GM12878 (cell line): ENCODE measurements at regions not wholly inside any gene's neighbourhood (a gene's known extent, or its start where the extent isn't known, plus 50 kb on each side); places are given as distances from the start of the nearest gene placed in this dataset.

Source experiments
- ATAC-seq: fragments of 200-7000 bp; cut with Tn5 transposase; 3 replicates; pipeline ENCODE4 v1.9.1; 2020; ENCODE audit warnings: mild to moderate bottlenecking, moderate library complexity
- BruUV-seq: library from RNA; stranded (reverse); fragments of 400-500 nt; replicated peaks from 2 replicates; lab custom pipeline; 2021; lab: Mats Ljungman, UMichigan
- CTCF ChIA-PET: fragments of 300-600 bp; sonication (Branson Sonifier 250); formaldehyde crosslinking; extraction: SDS; loops from one replicate; lab custom pipeline; 2021; ENCODE audit warnings: inconsistent platforms; lab: Yijun Ruan, JAX
- POLR2A ChIA-PET: fragments of 350-600 bp; formaldehyde crosslinking; extraction: SDS; loops from one replicate; lab custom pipeline; 2021; ENCODE audit warnings: inconsistent platforms; lab: Charles Lee
- RAD21 ChIA-PET: fragments of 300-600 bp; sonication (Branson Sonifier 250); formaldehyde crosslinking; loops from one replicate; lab custom pipeline; 2023; ENCODE audit warnings: antibody characterized with exemption; ENCODE audit not compliant: unreplicated experiment; lab: Charles Lee
- SMC1A ChIA-PET: fragments of 300-600 bp; sonication (Branson Sonifier 250); formaldehyde crosslinking; loops from one replicate; lab custom pipeline; 2023; ENCODE audit not compliant: unreplicated experiment, uncharacterized antibody; lab: Charles Lee
- DNase-seq: peaks from one replicate; pipeline ENCODE4 v3.0.0-alpha.2; 2011; ENCODE audit warnings: low read depth, low spot score
- FAIRE-seq: peaks from 3 replicates; lab custom pipeline; 2011; peaks lifted over from hg19 to GRCh38; lab: Jason Lieb, UNC
- H2AFZ ChIP-seq: 2 replicates; pipeline ENCODE4 v1.6.0; 2011; ENCODE audit warnings: low read depth, low read length, control low read depth; ENCODE audit not compliant: control insufficient read depth
- H3K27ac ChIP-seq: 2 replicates; pipeline ENCODE4 v1.5.1; 2011; ENCODE audit warnings: control low read depth; ENCODE audit not compliant: control insufficient read depth, insufficient read depth
- H3K27me3 ChIP-seq, 2 experiments: replicated peaks in 1 of 2; 2 replicates each; pipeline versions ENCODE4 v1.6.0 to v1.6.1; 2011; ENCODE audit warnings: low read length in 1 of 2; ENCODE audit not compliant: control insufficient read depth in 2 of 2, insufficient read depth in 2 of 2
- H3K36me3 ChIP-seq, 2 experiments: 2 replicates each; pipeline ENCODE4 v1.5.1; 2011; ENCODE audit warnings: low read length in 1 of 2; ENCODE audit not compliant: control insufficient read depth in 2 of 2, insufficient read depth in 2 of 2
- H3K4me1 ChIP-seq: 2 replicates; pipeline ENCODE4 v1.6.1; 2011; ENCODE audit warnings: mild to moderate bottlenecking, low read length, moderate library complexity, mixed read lengths; ENCODE audit not compliant: control insufficient read depth, insufficient read depth
- H3K4me2 ChIP-seq: 2 replicates; pipeline ENCODE4 v1.6.0; 2011; ENCODE audit warnings: control low read depth; ENCODE audit not compliant: control insufficient read depth, insufficient read depth
- H3K4me3 ChIP-seq: fragments of 200-600 bp; sonication (generic); 2 replicates; pipeline ENCODE4 v1.5.1; 2016
- H3K79me2 ChIP-seq: 2 replicates; pipeline ENCODE4 v1.6.0; 2011; ENCODE audit warnings: low read length; ENCODE audit not compliant: control insufficient read depth, insufficient read depth
- H3K9ac ChIP-seq: 2 replicates; pipeline ENCODE4 v1.8.0; 2011; ENCODE audit warnings: low read length, control low read depth, mixed read lengths; ENCODE audit not compliant: control insufficient read depth, insufficient read depth
- H3K9me3 ChIP-seq: replicated peaks from 3 replicates; pipeline ENCODE4 v1.5.1; 2011; ENCODE audit warnings: mild to moderate bottlenecking, low read length; ENCODE audit not compliant: control insufficient read depth, insufficient read depth
- H4K20me1 ChIP-seq: 2 replicates; pipeline ENCODE4 v1.6.0; 2011; ENCODE audit not compliant: control insufficient read depth, insufficient read depth
- BCL11A ChIP-seq: IDR thresholded peaks from 2 replicates; pipeline ENCODE4 v1.6.1; 2011; ENCODE audit warnings: low read depth, low read length
- CBX3 ChIP-seq: fragments of 200-600 bp; sonication (generic); IDR thresholded peaks from 2 replicates; pipeline ENCODE4 v1.6.1; 2016; ENCODE audit warnings: low read depth, borderline replicate concordance
- CBX5 ChIP-seq: sonication (generic); IDR thresholded peaks from 2 replicates; pipeline ENCODE4 v1.6.1; 2016; ENCODE audit warnings: low read depth, moderate library complexity, mild to moderate bottlenecking, inconsistent platforms
- ETV6 ChIP-seq, 2 experiments: fragments of 450-650 bp in 1 of 2; IDR thresholded peaks in 1 of 2; conservative IDR thresholded peaks in 1 of 2; 2 replicates each; pipeline ENCODE4 v1.6.1; 2014; ENCODE audit warnings: antibody characterized with exemption in 1 of 2, borderline replicate concordance in 1 of 2, low read depth in 1 of 2, mild to moderate bottlenecking in 1 of 2, moderate library complexity in 1 of 2
- POU2F2 ChIP-seq: IDR thresholded peaks from 3 replicates; pipeline ENCODE4 v1.6.1; 2011; ENCODE audit warnings: low read depth, mild to moderate bottlenecking, low read length, borderline replicate concordance
- SRF ChIP-seq, 2 experiments: IDR thresholded peaks; 2 replicates each; pipeline ENCODE4 v1.6.1; 2011; ENCODE audit warnings: low read depth in 2 of 2, low read length in 2 of 2, mild to moderate bottlenecking in 1 of 2, moderate library complexity in 1 of 2
- ZNF217 ChIP-seq: fragments of 450-650 bp; IDR thresholded peaks from 2 replicates; pipeline ENCODE4 v1.6.1; 2017; ENCODE audit warnings: antibody characterized with exemption, mild to moderate bottlenecking
- WGBS: methylation state at CpG from one replicate; pipeline ENCODE4 v1.1.6; 2016; ENCODE audit warnings: low lambda C conversion rate; ENCODE audit not compliant: insufficient replicate concordance, insufficient coverage; ENCODE audit errors: missing lambda C conversion rate; 5-methylcytosine and 5-hydroxymethylcytosine counted together
- in situ Hi-C: fragments of 300-500 bp; cut with MboI; formaldehyde crosslinking; loops from 9 replicates; pipeline ENCODE4 v1.14.3; 2018; ENCODE audit warnings: mixed read lengths
- intact Hi-C: fragments of 100-400 bp; cut with micrococcal nuclease; formaldehyde crosslinking; loops from one replicate; pipeline ENCODE4 v1.14.2; 2022; ENCODE audit not compliant: unreplicated experiment
- TF ChIP-seq, protein P1 (sequence below): IDR thresholded peaks from 2 replicates; pipeline ENCODE4 v1.6.1; 2011; ENCODE audit warnings: borderline replicate concordance, low read depth, mild to moderate bottlenecking, moderate library complexity, low read length; ENCODE audit not compliant: insufficient read depth, poor library complexity, severe bottlenecking
- TF ChIP-seq, protein P2 (sequence below): fragments of 150-350 bp; IDR thresholded peaks from 2 replicates; pipeline ENCODE4 v1.6.1; 2014; ENCODE audit warnings: mild to moderate bottlenecking, low read depth, low read length

DNA sequence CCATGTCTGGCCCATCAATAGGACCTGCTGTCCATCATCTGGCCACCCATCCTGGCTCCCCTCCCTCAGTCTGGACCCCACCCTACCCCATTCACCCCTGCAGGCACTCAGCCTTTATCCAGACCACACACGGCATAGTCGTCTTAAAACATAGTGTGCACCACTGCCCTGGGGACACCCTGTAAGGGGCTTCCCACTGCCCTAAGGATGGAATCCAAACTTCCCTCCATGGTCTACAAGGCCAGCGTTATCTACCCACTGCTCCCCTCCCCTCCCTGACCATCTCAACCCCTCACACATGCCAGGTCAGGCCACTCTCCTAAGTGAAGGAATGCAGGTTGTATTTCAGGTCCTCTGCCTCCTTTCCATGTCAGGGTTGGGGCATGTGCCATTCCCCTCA lies 352.7 kb upstream of the ZNF507 start:
- ChIA-PET RAD21 (no interaction called here), SMC1A (no interaction called here), CTCF (no interaction called here), POLR2A (no interaction called here)
- H3K79me2 ChIP-seq = no peaks in the 10 kb centered on the region
- no peak overlapping the region for H3K4me2 ChIP-seq
- H3K4me3 ChIP-seq = no peak overlapping the region
- H3K9me3 ChIP-seq = no peaks in the 10 kb centered on the region; the same call in 2 of the 3 replicates
- intact Hi-C loops (no loop called here), in situ Hi-C loops (no loop called here)
- no peak overlapping the region for H3K9ac ChIP-seq
- no TSS peak for BruUV-seq
- TF ChIP-seq POU2F2 (no peak), ZNF217 (no peak), ETV6 (conservative IDR thresholded peaks at IDR 0.05 in 1 of 2, IDR thresholded peaks at IDR 0.05 in 1 of 2; ENCODE audit: borderline replicate concordance in 1 of 2, low read depth in 1 of 2) (no peak), CBX3 (no peak), CBX5 (no peak), BCL11A (no peak), SRF (IDR thresholded peaks at IDR 0.05; ENCODE audit: low read depth in 2 of 2, low read length in 2 of 2) (no peak)
- TF ChIP-seq, protein P1, sequence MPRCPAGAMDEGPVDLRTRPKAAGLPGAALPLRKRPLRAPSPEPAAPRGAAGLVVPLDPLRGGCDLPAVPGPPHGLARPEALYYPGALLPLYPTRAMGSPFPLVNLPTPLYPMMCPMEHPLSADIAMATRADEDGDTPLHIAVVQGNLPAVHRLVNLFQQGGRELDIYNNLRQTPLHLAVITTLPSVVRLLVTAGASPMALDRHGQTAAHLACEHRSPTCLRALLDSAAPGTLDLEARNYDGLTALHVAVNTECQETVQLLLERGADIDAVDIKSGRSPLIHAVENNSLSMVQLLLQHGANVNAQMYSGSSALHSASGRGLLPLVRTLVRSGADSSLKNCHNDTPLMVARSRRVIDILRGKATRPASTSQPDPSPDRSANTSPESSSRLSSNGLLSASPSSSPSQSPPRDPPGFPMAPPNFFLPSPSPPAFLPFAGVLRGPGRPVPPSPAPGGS = no peak
- TF ChIP-seq, protein P2, sequence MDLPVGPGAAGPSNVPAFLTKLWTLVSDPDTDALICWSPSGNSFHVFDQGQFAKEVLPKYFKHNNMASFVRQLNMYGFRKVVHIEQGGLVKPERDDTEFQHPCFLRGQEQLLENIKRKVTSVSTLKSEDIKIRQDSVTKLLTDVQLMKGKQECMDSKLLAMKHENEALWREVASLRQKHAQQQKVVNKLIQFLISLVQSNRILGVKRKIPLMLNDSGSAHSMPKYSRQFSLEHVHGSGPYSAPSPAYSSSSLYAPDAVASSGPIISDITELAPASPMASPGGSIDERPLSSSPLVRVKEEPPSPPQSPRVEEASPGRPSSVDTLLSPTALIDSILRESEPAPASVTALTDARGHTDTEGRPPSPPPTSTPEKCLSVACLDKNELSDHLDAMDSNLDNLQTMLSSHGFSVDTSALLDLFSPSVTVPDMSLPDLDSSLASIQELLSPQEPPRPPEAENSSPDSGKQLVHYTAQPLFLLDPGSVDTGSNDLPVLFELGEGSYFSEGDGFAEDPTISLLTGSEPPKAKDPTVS = no peak
- H2AFZ ChIP-seq = no peak overlapping the region
- no peak for DNase-seq
- FAIRE-seq = no peak
- H3K36me3 ChIP-seq = no peaks in the 10 kb centered on the region
- no peaks in the 10 kb centered on the region for H4K20me1 ChIP-seq
- H3K27me3 ChIP-seq = no peaks in the 10 kb centered on the region
- 52% methylated on average over 3 of the region's 3 CpGs for WGBS
- no peak overlapping the region for H3K27ac ChIP-seq
- ATAC-seq = no peak
- H3K4me1 ChIP-seq = no peaks in the 10 kb centered on the region
